ENCODE measurements at regions not wholly inside any gene's neighbourhood (a gene's known extent, or its start where the extent isn't known, plus 50 kb on each side); places are given as distances from the start of the nearest gene placed in this dataset.

DNA sequence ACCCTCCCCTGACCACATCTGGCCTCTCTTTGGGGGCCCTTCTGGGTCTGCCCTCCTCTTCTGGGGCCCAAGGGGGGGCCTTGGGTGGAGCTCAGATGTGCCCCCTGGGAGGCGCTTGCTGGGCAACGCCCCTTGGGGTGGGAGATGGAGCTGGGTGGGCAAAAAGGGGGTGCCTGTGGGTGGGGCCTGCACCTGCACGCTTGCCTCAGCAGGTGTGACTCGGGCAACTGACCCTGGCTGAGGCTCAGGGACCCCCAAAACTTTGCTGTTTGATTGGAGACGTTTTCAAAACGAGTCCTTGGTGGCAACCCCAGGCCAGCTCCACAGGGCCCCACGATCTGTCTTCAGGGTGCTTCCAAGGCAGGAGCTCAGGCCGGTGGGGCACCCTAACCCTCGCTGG is 105.3 kb downstream of the SIK1 start:
- H3K27ac ChIP-seq (ENCODE audit: low read depth in 1 of 2, low read length in 2 of 2): no peak overlapping the region
- Mint-ChIP-seq H3K36me3 (ENCODE audit: low read depth) (no peaks in the 10 kb centered on the region), H3K27ac (no peak overlapping the region), H3K27me3 (no peaks in the 10 kb centered on the region), H3K4me3 (no peak overlapping the region), H3K9me3 (no peaks in the 10 kb centered on the region), H3K4me1 (ENCODE audit: low read depth) (peaks cover 4% of the 10 kb centered on the region)
- H3K36me3 ChIP-seq (ENCODE audit: insufficient read depth, low read length): no peaks in the 10 kb centered on the region
- POLR2A ChIA-PET: no interaction called here
- ATAC-seq (ENCODE audit: poor library complexity) (no peak), DNase-seq (no peak)
- H3K27me3 ChIP-seq (ENCODE audit: control insufficient read depth in 1 of 2, insufficient read depth in 2 of 2, low read length in 2 of 2): no peaks in the 10 kb centered on the region
- peaks cover 0 to 16% of the 10 kb centered on the region in 2 experiments for H3K9me3 ChIP-seq (ENCODE audit: control insufficient read depth in 1 of 2, insufficient read depth in 1 of 2, low read length in 2 of 2)
- intact Hi-C loops (cut with DNase I, micrococcal nuclease): no loop called here
- no peaks in the 10 kb centered on the region for H3K4me1 ChIP-seq (ENCODE audit: insufficient read depth, low read length)
- TF ChIP-seq CTCF (IDR thresholded peaks at IDR 0.05): no peak
- H3K4me3 ChIP-seq (ENCODE audit: low read length): no peak overlapping the region
- CTCF ChIA-PET: no interaction called here

DNA sequence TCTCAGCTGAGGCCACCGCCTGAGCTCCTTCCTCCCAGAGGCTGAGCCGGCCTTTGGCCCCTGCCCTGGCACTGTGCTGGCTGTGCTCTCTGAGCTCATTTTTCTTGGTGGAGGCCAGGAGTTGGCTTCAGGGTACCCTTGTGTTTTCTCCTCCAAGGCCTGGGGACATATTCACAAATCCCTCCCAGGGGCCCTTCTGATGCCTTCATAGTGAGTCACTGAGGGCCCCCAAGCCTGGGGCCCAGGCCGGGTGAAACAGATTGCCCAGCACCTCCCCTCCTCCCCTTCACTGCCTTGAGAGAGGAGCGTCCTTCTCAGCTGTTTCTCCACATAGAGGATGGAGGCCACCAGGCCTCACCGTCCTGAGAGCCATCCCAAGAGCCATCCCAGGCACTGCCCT is 105.8 kb downstream of the SIK1 start:
- no peaks in the 10 kb centered on the region for H3K9me3 Mint-ChIP-seq
- CTCF ChIA-PET: no interaction called here

DNA sequence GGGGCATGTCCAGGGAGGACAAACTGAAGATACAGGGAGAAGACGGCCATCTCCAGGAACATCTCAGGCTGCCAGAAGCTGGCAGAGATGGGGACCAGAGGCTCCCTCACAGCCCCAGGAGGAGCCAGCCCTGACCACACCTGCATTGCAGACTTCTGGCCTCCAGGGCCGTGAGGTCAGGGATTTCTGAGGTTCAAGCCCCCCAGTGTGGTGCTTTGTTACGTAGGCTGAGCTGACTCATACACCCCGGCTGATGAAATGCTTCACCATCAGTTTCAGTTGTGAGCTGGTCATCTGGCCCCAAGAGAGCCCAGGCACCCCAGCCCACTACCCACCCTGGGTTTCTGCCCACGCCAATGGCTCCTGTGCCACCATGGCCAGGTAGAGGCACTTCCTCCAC is 106.4 kb downstream of the SIK1 start:
- ChIA-PET CTCF (no interaction called here), POLR2A (no interaction called here)
- ATAC-seq (ENCODE audit: poor library complexity) (no peak), DNase-seq (no peak)
- Mint-ChIP-seq H3K9me3 (no peaks in the 10 kb centered on the region), H3K27me3 (peaks cover 3% of the 10 kb centered on the region), H3K27ac (no peak overlapping the region), H3K4me3 (no peak overlapping the region), H3K36me3 (ENCODE audit: low read depth) (no peaks in the 10 kb centered on the region), H3K4me1 (ENCODE audit: low read depth) (no peaks in the 10 kb centered on the region)
- H3K27ac ChIP-seq (ENCODE audit: low read depth in 1 of 2, low read length in 2 of 2): no peak overlapping the region
- no peak overlapping the region for H3K4me3 ChIP-seq (ENCODE audit: low read length)
- peaks cover 0 to 16% of the 10 kb centered on the region in 2 experiments for H3K9me3 ChIP-seq (ENCODE audit: control insufficient read depth in 1 of 2, insufficient read depth in 1 of 2, low read length in 2 of 2)
- no peak for TF ChIP-seq CTCF (IDR thresholded peaks at IDR 0.05)
- no peaks in the 10 kb centered on the region for H3K27me3 ChIP-seq (ENCODE audit: control insufficient read depth in 1 of 2, insufficient read depth in 2 of 2, low read length in 2 of 2)
- intact Hi-C loops (cut with DNase I, micrococcal nuclease): no loop called here
- no peaks in the 10 kb centered on the region for H3K36me3 ChIP-seq (ENCODE audit: insufficient read depth, low read length)
- H3K4me1 ChIP-seq (ENCODE audit: insufficient read depth, low read length): no peaks in the 10 kb centered on the region

More for the DNA sequence above, 105.8 kb downstream of the SIK1 start:
- Mint-ChIP-seq H3K27me3 (no peaks in the 10 kb centered on the region), H3K4me3 (no peak overlapping the region), H3K36me3 (ENCODE audit: low read depth) (no peaks in the 10 kb centered on the region), H3K4me1 (ENCODE audit: low read depth) (peaks cover 3% of the 10 kb centered on the region), H3K27ac (no peak overlapping the region)
- Histone ChIP-seq H3K27ac (ENCODE audit: low read depth in 1 of 2, low read length in 2 of 2) (no peak overlapping the region), H3K36me3 (ENCODE audit: insufficient read depth, low read length) (no peaks in the 10 kb centered on the region), H3K4me3 (ENCODE audit: low read length) (no peak overlapping the region), H3K4me1 (ENCODE audit: insufficient read depth, low read length) (no peaks in the 10 kb centered on the region), H3K9me3 (ENCODE audit: control insufficient read depth in 1 of 2, insufficient read depth in 1 of 2, low read length in 2 of 2) (peaks cover 0 to 16% of the 10 kb centered on the region in 2 experiments), H3K27me3 (ENCODE audit: control insufficient read depth in 1 of 2, insufficient read depth in 2 of 2, low read length in 2 of 2) (no peaks in the 10 kb centered on the region)
- POLR2A ChIA-PET: no interaction called here
- no peak for TF ChIP-seq CTCF (IDR thresholded peaks at IDR 0.05)
- ATAC-seq (ENCODE audit: poor library complexity) (no peak), DNase-seq (no peak)
- intact Hi-C loops (cut with DNase I, micrococcal nuclease): no loop called here
